DND-41 (cell line): ENCODE measurements at regions not wholly inside any gene's neighbourhood (a gene's known extent, or its start where the extent isn't known, plus 50 kb on each side); places are given as distances from the start of the nearest gene placed in this dataset.

Experiments
- ATAC-seq: fragments of 200-7000 bp; cut with Tn5 transposase; 3 replicates; pipeline ENCODE4 v1.9.1; 2021; ENCODE audit warnings: low read depth; ENCODE audit not compliant: insufficient read depth
- DNase-seq: peaks from one replicate; pipeline ENCODE4 v3.0.0-alpha.2; 2020
- H2AFZ ChIP-seq: 2 replicates; pipeline ENCODE4 v1.6.0; 2012; ENCODE audit warnings: low read depth, low read length
- H3K27ac ChIP-seq: 2 replicates; pipeline ENCODE4 v1.5.1; 2012; ENCODE audit warnings: low read length, inconsistent platforms
- H3K27me3 ChIP-seq: fragments of 200-600 bp; sonication (generic); 2 replicates; pipeline ENCODE4 v1.6.0; 2012; ENCODE audit warnings: low read length, mild to moderate bottlenecking, inconsistent platforms; ENCODE audit not compliant: insufficient read depth, poor library complexity
- H3K36me3 ChIP-seq: 2 replicates; pipeline ENCODE4 v1.5.1; 2012; ENCODE audit warnings: low read length, inconsistent platforms; ENCODE audit not compliant: insufficient read depth
- H3K4me1 ChIP-seq: 2 replicates; pipeline ENCODE4 v1.5.1; 2012; ENCODE audit warnings: mild to moderate bottlenecking, low read length; ENCODE audit not compliant: insufficient read depth
- H3K4me2 ChIP-seq: 2 replicates; pipeline ENCODE4 v1.6.0; 2012; ENCODE audit warnings: mild to moderate bottlenecking, moderate library complexity, low read length, inconsistent platforms; ENCODE audit not compliant: insufficient read depth
- H3K4me3 ChIP-seq, 2 experiments: fragments of 200-600 bp in 1 of 2; shearing (Covaris generic) in 1 of 2; 2 replicates each; pipeline ENCODE4 v1.5.1; 2012 to 2016; ENCODE audit warnings: inconsistent platforms in 2 of 2, low read length in 2 of 2, mild to moderate bottlenecking in 2 of 2, low read depth in 1 of 2, moderate library complexity in 1 of 2
- H3K79me2 ChIP-seq: 2 replicates; pipeline ENCODE4 v1.6.0; 2012; ENCODE audit warnings: low read length, inconsistent platforms; ENCODE audit not compliant: insufficient read depth
- H3K9ac ChIP-seq: 2 replicates; pipeline ENCODE4 v1.6.0; 2012; ENCODE audit warnings: low read depth, mild to moderate bottlenecking, inconsistent platforms, low read length, moderate library complexity
- H3K9me3 ChIP-seq: 2 replicates; pipeline ENCODE4 v1.5.1; 2012; ENCODE audit warnings: low read length, moderate library complexity, mild to moderate bottlenecking, inconsistent platforms; ENCODE audit not compliant: insufficient read depth, severe bottlenecking
- H4K20me1 ChIP-seq: 2 replicates; pipeline ENCODE4 v1.6.0; 2012; ENCODE audit warnings: low read length; ENCODE audit not compliant: insufficient read depth
- EZH2 ChIP-seq: IDR thresholded peaks from 3 replicates; pipeline ENCODE4 v1.6.1; 2012; ENCODE audit warnings: borderline replicate concordance, low read depth, mild to moderate bottlenecking, moderate library complexity, low read length, inconsistent platforms; ENCODE audit not compliant: severe bottlenecking
- TF ChIP-seq, protein P1 (sequence below): IDR thresholded peaks from 2 replicates; pipeline ENCODE4 v1.5.1; 2012; ENCODE audit warnings: borderline replicate concordance, low read length, moderate library complexity, mild to moderate bottlenecking; ENCODE audit not compliant: poor library complexity, severe bottlenecking; ENCODE audit errors: extremely low read depth

DNA sequence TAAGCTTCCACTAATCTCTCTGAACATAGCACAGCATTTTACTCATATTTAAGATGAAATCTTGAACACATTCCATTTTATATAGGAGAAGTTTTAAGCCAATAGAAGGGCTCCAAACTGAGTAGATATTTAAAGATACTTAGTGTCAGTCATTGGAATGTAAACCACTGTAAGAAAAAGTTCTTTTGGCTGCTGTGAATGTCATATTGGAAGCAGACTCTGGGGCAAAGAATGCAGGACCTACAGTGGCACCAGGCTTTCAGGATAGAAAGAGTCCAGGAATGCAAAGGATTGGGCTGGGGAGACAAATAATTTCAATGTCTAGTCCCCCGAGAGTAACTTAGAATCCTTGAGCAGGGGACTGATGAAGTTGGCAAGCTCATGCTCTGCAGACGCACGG, 1047.7 kb downstream of the STIM2 start:
- Histone ChIP-seq H3K27me3 (no peaks in the 10 kb centered on the region), H3K79me2 (no peaks in the 10 kb centered on the region), H3K9me3 (no peaks in the 10 kb centered on the region), H3K36me3 (no peaks in the 10 kb centered on the region), H2AFZ (no peak overlapping the region), H3K4me3 (no peak overlapping the region), H3K4me1 (no peaks in the 10 kb centered on the region), H3K4me2 (no peak overlapping the region), H4K20me1 (no peaks in the 10 kb centered on the region), H3K9ac (no peak overlapping the region), H3K27ac (no peak overlapping the region)
- ATAC-seq (no peak), DNase-seq (no peak)
- no peak for TF ChIP-seq EZH2
- TF ChIP-seq, protein P1, sequence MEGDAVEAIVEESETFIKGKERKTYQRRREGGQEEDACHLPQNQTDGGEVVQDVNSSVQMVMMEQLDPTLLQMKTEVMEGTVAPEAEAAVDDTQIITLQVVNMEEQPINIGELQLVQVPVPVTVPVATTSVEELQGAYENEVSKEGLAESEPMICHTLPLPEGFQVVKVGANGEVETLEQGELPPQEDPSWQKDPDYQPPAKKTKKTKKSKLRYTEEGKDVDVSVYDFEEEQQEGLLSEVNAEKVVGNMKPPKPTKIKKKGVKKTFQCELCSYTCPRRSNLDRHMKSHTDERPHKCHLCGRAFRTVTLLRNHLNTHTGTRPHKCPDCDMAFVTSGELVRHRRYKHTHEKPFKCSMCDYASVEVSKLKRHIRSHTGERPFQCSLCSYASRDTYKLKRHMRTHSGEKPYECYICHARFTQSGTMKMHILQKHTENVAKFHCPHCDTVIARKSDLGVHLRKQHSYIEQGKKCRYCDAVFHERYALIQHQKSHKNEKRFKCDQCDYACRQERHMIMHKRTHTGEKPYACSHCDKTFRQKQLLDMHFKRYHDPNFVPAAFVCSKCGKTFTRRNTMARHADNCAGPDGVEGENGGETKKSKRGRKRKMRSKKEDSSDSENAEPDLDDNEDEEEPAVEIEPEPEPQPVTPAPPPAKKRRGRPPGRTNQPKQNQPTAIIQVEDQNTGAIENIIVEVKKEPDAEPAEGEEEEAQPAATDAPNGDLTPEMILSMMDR: no peak

GRCh38 chr4:27910227-27910626, 1049.6 kb downstream of the STIM2 start:
- Histone ChIP-seq H4K20me1 (no peaks in the 10 kb centered on the region), H3K79me2 (no peaks in the 10 kb centered on the region), H3K36me3 (no peaks in the 10 kb centered on the region), H3K9me3 (no peaks in the 10 kb centered on the region), H3K9ac (no peak overlapping the region), H3K4me3 (no peak overlapping the region), H3K4me1 (no peaks in the 10 kb centered on the region), H3K4me2 (no peak overlapping the region), H2AFZ (no peak overlapping the region), H3K27me3 (no peaks in the 10 kb centered on the region), H3K27ac (no peak overlapping the region)
- TF ChIP-seq, protein P1: no peak
- no peak for TF ChIP-seq EZH2
- ATAC-seq: no peak
- no peak for DNase-seq

- DNase-seq (no peak), ATAC-seq (no peak)
- Histone ChIP-seq H2AFZ (no peak overlapping the region), H3K27ac (no peak overlapping the region), H3K9me3 (no peaks in the 10 kb centered on the region), H4K20me1 (no peaks in the 10 kb centered on the region), H3K36me3 (no peaks in the 10 kb centered on the region), H3K27me3 (no peaks in the 10 kb centered on the region), H3K9ac (no peak overlapping the region), H3K4me3 (no peak overlapping the region), H3K4me2 (no peak overlapping the region), H3K79me2 (no peaks in the 10 kb centered on the region), H3K4me1 (no peaks in the 10 kb centered on the region)
- TF ChIP-seq, protein P1: no peak
- no peak for TF ChIP-seq EZH2
Measured at GRCh38 chr4:27911047-27911446, 1050.4 kb downstream of the STIM2 start.

GRCh38 chr4:27913738-27914137, 1053.1 kb downstream of the STIM2 start:
- Histone ChIP-seq H3K27me3 (no peaks in the 10 kb centered on the region), H3K4me1 (no peaks in the 10 kb centered on the region), H3K9me3 (no peaks in the 10 kb centered on the region), H3K9ac (no peak overlapping the region), H2AFZ (no peak overlapping the region), H4K20me1 (no peaks in the 10 kb centered on the region), H3K36me3 (no peaks in the 10 kb centered on the region), H3K4me2 (no peak overlapping the region), H3K4me3 (no peak overlapping the region), H3K27ac (no peak overlapping the region), H3K79me2 (no peaks in the 10 kb centered on the region)
- DNase-seq (no peak), ATAC-seq (no peak)
- TF ChIP-seq, protein P1: no peak
- no peak for TF ChIP-seq EZH2
